ENCODE measurements at regions not wholly inside any gene's neighbourhood (a gene's known extent, or its start where the extent isn't known, plus 50 kb on each side); places are given as distances from the start of the nearest gene placed in this dataset.

DNA sequence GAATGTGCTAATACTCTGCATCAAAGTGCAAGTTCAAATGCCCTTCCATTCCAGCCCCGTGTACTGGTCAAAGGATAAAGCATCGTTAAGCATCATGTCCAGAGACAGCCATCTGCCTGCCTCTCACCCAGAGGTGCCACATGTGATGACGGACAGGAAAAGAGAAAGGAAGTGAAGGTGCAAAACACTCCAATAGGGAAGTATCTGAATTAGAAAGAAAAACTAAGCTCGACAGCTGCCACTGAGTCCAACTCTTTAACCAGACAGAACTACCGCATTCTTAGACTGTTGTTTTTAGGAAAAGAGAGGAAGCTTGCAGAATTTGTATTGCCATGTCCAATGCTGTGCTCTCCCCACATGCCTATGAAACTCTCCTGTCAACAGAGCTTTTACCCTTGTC, 465.0 kb upstream of the SOX5 start:
- FAIRE-seq (no peak), DNase-seq (ENCODE audit: low read depth, low spot score) (peak; percentile 11)
- no peak overlapping the region for H3K4me2 ChIP-seq (ENCODE audit: insufficient read depth, low read length)
- no peaks in the 10 kb centered on the region for H4K20me1 ChIP-seq (replicated peaks; ENCODE audit: control insufficient read depth, extremely low read depth, insufficient read depth, low read length)
- intact Hi-C loops (cut with micrococcal nuclease) (no loop called here), dilution Hi-C loops (cut with MboI; ENCODE audit: extremely low pct_ligation_motif_present, low sequenced_read_pairs) (no loop called here)
- no peaks in the 10 kb centered on the region for H3K4me1 ChIP-seq (ENCODE audit: control insufficient read depth, extremely low read depth, insufficient read depth, low read length)
- H3K79me2 ChIP-seq (ENCODE audit: control insufficient read depth, insufficient read depth, low read length) = no peaks in the 10 kb centered on the region
- BruUV-seq (replicated peaks) = no TSS peak
- no peaks in the 10 kb centered on the region for H3K36me3 ChIP-seq (ENCODE audit: control insufficient read depth in 2 of 2, extremely low read depth in 1 of 2, insufficient read depth in 2 of 2, low read length in 2 of 2)
- no peaks in the 10 kb centered on the region for H3K9me3 ChIP-seq (replicated peaks; ENCODE audit: control insufficient read depth, insufficient read depth, low read length)
- CTCF ChIA-PET = no interaction called here
- TF ChIP-seq GATA2 (IDR thresholded peaks at IDR 0.05; ENCODE audit: insufficient read depth, insufficient read length, low read depth, low read length) = no peak
- no peak overlapping the region for H3K4me3 ChIP-seq (replicated peaks in 1 of 3; ENCODE audit: insufficient read depth in 1 of 3, low read depth in 1 of 3, low read length in 3 of 3)
- H3K9ac ChIP-seq (replicated peaks; ENCODE audit: extremely low read depth, insufficient read depth, low read length) = no peak overlapping the region
- H2AFZ ChIP-seq (ENCODE audit: low read depth, low read length) = no peak overlapping the region
- POLR2A ChIA-PET = no interaction called here
- no peaks in the 10 kb centered on the region for H3K9me1 ChIP-seq (replicated peaks; ENCODE audit: control insufficient read depth, extremely low read depth, insufficient read depth, low read length)
- H3K27ac ChIP-seq (ENCODE audit: insufficient read depth, low read depth, low read length) = no peak overlapping the region
- H3K27me3 ChIP-seq (ENCODE audit: control insufficient read depth in 2 of 2, insufficient read depth in 2 of 2, low read length in 2 of 2) = no peaks in the 10 kb centered on the region

DNA sequence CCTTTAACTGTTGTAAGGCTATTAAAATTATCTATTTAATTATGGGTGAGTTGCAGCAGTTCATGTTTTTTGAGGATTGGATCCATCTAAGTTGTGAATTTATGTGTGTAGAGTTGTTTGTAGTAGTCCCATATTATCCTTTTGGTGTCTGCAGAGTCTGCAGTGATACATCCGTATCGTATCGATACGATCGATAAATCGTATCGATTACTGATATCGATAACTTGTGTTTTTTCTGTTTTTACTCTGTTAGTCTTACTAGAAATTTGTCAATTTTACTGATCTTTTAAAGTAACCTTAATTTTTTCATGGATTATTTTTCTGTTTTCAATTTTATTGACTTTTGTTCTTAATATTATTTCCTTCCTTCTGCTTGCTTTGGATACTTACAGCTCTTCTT, 462.5 kb upstream of the SOX5 start:
- CTCF ChIA-PET = no interaction called here
- dilution Hi-C loops (cut with MboI; ENCODE audit: extremely low pct_ligation_motif_present, low sequenced_read_pairs) (no loop called here), intact Hi-C loops (cut with micrococcal nuclease) (no loop called here)
- POLR2A ChIA-PET = no interaction called here
- DNase-seq (ENCODE audit: low read depth, low spot score) (no peak), FAIRE-seq (no peak)
- Histone ChIP-seq H3K27me3 (ENCODE audit: control insufficient read depth in 2 of 2, insufficient read depth in 2 of 2, low read length in 2 of 2) (no peaks in the 10 kb centered on the region), H3K36me3 (ENCODE audit: control insufficient read depth in 2 of 2, extremely low read depth in 1 of 2, insufficient read depth in 2 of 2, low read length in 2 of 2) (no peaks in the 10 kb centered on the region), H3K4me3 (replicated peaks in 1 of 3; ENCODE audit: insufficient read depth in 1 of 3, low read depth in 1 of 3, low read length in 3 of 3) (no peak overlapping the region), H4K20me1 (replicated peaks; ENCODE audit: control insufficient read depth, extremely low read depth, insufficient read depth, low read length) (no peaks in the 10 kb centered on the region), H3K9me3 (replicated peaks; ENCODE audit: control insufficient read depth, insufficient read depth, low read length) (no peaks in the 10 kb centered on the region), H3K27ac (ENCODE audit: insufficient read depth, low read depth, low read length) (no peak overlapping the region), H2AFZ (ENCODE audit: low read depth, low read length) (no peak overlapping the region), H3K9me1 (replicated peaks; ENCODE audit: control insufficient read depth, extremely low read depth, insufficient read depth, low read length) (no peaks in the 10 kb centered on the region), H3K9ac (replicated peaks; ENCODE audit: extremely low read depth, insufficient read depth, low read length) (no peak overlapping the region), H3K79me2 (ENCODE audit: control insufficient read depth, insufficient read depth, low read length) (no peaks in the 10 kb centered on the region), H3K4me1 (ENCODE audit: control insufficient read depth, extremely low read depth, insufficient read depth, low read length) (no peaks in the 10 kb centered on the region), H3K4me2 (ENCODE audit: insufficient read depth, low read length) (no peak overlapping the region)
- BruUV-seq (replicated peaks) = no TSS peak
- TF ChIP-seq POLR2AphosphoS5 (IDR thresholded peaks at IDR 0.05; ENCODE audit: insufficient read depth, low read depth, low read length) (no peak), MYC (IDR thresholded peaks at IDR 0.05; ENCODE audit: low read depth, low read length) (no peak), FOS (IDR thresholded peaks at IDR 0.05; ENCODE audit: borderline replicate concordance, insufficient read depth, low read length) (no peak), JUN (IDR thresholded peaks at IDR 0.05; ENCODE audit: borderline replicate concordance, insufficient read depth, insufficient read length, low read depth) (no peak), POLR2A (IDR thresholded peaks at IDR 0.05; ENCODE audit: low read depth, low read length) (no peak), EZH2 (IDR thresholded peaks at IDR 0.05; ENCODE audit: borderline replicate concordance, low read depth, low read length, severe bottlenecking) (no peak)
- TF ChIP-seq, protein P1, sequence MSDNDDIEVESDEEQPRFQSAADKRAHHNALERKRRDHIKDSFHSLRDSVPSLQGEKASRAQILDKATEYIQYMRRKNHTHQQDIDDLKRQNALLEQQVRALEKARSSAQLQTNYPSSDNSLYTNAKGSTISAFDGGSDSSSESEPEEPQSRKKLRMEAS (IDR thresholded peaks at IDR 0.05; ENCODE audit: insufficient read depth, insufficient read length) = no peak
- TF ChIP-seq, protein P2, sequence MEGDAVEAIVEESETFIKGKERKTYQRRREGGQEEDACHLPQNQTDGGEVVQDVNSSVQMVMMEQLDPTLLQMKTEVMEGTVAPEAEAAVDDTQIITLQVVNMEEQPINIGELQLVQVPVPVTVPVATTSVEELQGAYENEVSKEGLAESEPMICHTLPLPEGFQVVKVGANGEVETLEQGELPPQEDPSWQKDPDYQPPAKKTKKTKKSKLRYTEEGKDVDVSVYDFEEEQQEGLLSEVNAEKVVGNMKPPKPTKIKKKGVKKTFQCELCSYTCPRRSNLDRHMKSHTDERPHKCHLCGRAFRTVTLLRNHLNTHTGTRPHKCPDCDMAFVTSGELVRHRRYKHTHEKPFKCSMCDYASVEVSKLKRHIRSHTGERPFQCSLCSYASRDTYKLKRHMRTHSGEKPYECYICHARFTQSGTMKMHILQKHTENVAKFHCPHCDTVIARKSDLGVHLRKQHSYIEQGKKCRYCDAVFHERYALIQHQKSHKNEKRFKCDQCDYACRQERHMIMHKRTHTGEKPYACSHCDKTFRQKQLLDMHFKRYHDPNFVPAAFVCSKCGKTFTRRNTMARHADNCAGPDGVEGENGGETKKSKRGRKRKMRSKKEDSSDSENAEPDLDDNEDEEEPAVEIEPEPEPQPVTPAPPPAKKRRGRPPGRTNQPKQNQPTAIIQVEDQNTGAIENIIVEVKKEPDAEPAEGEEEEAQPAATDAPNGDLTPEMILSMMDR (IDR thresholded peaks at IDR 0.05; ENCODE audit: extremely low read depth in 1 of 2, insufficient read depth in 1 of 2, low read depth in 1 of 2, low read length in 2 of 2) = no peak
